Thyroid gland (tissue), 4 donors: ENCODE measurements at regions not wholly inside any gene's neighbourhood (a gene's known extent, or its start where the extent isn't known, plus 50 kb on each side); places are given as distances from the start of the nearest gene placed in this dataset.

Experiments used
- CTCF ChIP-seq, 6 experiments: fragments of 200-600 bp in 3 of 6; fragments of 450-650 bp in 3 of 6; sonication (generic) in 3 of 6; IDR thresholded peaks; one replicate each; pipeline ENCODE4 v1.5.1; 2016 to 2019; ENCODE audit warnings: antibody characterized with exemption in 6 of 6, mild to moderate bottlenecking in 2 of 6, inconsistent platforms in 1 of 6, moderate library complexity in 1 of 6
- POLR2A ChIP-seq, 2 donors: fragments of 450-650 bp; IDR thresholded peaks; one replicate each; pipeline ENCODE4 v1.6.1; 2017; ENCODE audit warnings: antibody characterized with exemption in 2 of 2, mild to moderate bottlenecking in 2 of 2, moderate library complexity in 1 of 2

DNA sequence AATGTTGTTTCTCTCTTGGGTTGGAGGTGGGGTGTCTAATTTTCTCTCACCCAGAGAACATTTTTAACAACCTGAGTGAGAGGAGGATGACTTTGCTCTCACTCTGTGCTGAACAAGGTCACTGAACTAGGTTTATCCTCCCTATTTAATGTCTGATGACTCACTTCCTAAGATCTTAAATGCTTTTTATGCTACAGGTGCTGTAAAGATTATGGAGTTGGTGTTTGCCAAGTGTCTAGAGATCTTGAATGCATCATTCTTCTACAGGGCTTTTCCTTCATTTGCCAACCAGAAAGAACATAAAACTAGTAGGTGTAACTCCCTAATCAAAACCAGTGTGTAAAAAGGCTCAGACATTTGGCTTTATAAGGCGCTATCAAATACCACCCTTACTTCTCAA is 350.5 kb upstream of the ETAA1 start:
- TF ChIP-seq CTCF (IDR thresholded peaks at IDR 0.05), result no peak
- TF ChIP-seq POLR2A (IDR thresholded peaks at IDR 0.05), result no peak
